HCT116 (cell line): ENCODE measurements at regions not wholly inside any gene's neighbourhood (a gene's known extent, or its start where the extent isn't known, plus 50 kb on each side); places are given as distances from the start of the nearest gene placed in this dataset.

Experiments
- ATAC-seq: fragments of 200-7000 bp; cut with Tn5 transposase; 2 replicates; pipeline ENCODE4 v1.9.1; 2020; ENCODE audit warnings: mild to moderate bottlenecking, moderate library complexity
- BruUV-seq: library from RNA; stranded (reverse); fragments of 400-500 nt; replicated peaks from 2 replicates; lab custom pipeline; 2021; lab: Mats Ljungman, UMichigan
- CTCF ChIA-PET: fragments of 300-600 bp; sonication (Branson Sonifier 250); formaldehyde crosslinking; loops from one replicate; lab custom pipeline; 2021; ENCODE audit warnings: antibody characterized with exemption; lab: Charles Lee
- POLR2A ChIA-PET: fragments of 300-600, 350-600 bp; sonication (Branson Sonifier 250); formaldehyde crosslinking; loops from one replicate; lab custom pipeline; 2021; ENCODE audit warnings: antibody characterized with exemption; lab: Charles Lee
- RAD21 ChIA-PET, 2 experiments: fragments of 300-600 bp; sonication (Branson Sonifier 250); formaldehyde crosslinking; loops; one replicate each; lab custom pipeline; 2023; ENCODE audit warnings: low total read pairs in 2 of 2; ENCODE audit not compliant: uncharacterized antibody in 2 of 2, unreplicated experiment in 2 of 2, low non-redundant PET in 1 of 2; lab: Charles Lee
- DNase-seq: peaks from one replicate; pipeline ENCODE4 v3.0.0-alpha.2; 2010; ENCODE audit warnings: low read depth, low spot score
- H2AFZ ChIP-seq: fragments of 200-600 bp; shearing (Covaris generic), sonication (generic); 2 replicates; pipeline ENCODE4 v1.6.1; 2017; ENCODE audit warnings: low read depth, mixed run types, mixed read lengths, antibody characterized with exemption, low read length; ENCODE audit not compliant: poor library complexity, severe bottlenecking
- H3K27ac ChIP-seq: 2 replicates; pipeline ENCODE4 v1.5.1; 2012; ENCODE audit warnings: low read depth, low read length
- H3K27me3 ChIP-seq: fragments of 200-600 bp; sonication (generic); 2 replicates; pipeline ENCODE4 v1.6.1; 2016; ENCODE audit warnings: mixed run types, low read length, mixed read lengths; ENCODE audit not compliant: insufficient read depth
- H3K36me3 ChIP-seq, 2 experiments: fragments of 200-500 bp in 1 of 2; fragments of 200-600 bp in 1 of 2; sonication (Bioruptor generic) in 1 of 2; sonication (generic) in 1 of 2; 2 replicates each; pipeline versions ENCODE4 v1.5.1 to v1.6.1; 2014 to 2016; ENCODE audit warnings: low read length in 2 of 2, inconsistent platforms in 1 of 2, mixed read lengths in 1 of 2, mixed run types in 1 of 2; ENCODE audit not compliant: insufficient read depth in 2 of 2, control insufficient read depth in 1 of 2
- H3K4me1 ChIP-seq, 2 experiments: fragments of 200-600 bp in 1 of 2; sonication (generic) in 1 of 2; 2 replicates each; pipeline versions ENCODE4 v1.5.1 to v1.6.1; 2012 to 2017; ENCODE audit warnings: low read length in 2 of 2, inconsistent platforms in 1 of 2, mild to moderate bottlenecking in 1 of 2, mixed read lengths in 1 of 2, mixed run types in 1 of 2, moderate library complexity in 1 of 2; ENCODE audit not compliant: insufficient read depth in 2 of 2, control insufficient read depth in 1 of 2
- H3K4me2 ChIP-seq: fragments of 200-600 bp; sonication (generic); 2 replicates; pipeline ENCODE4 v1.6.1; 2017; ENCODE audit warnings: mixed run types, low read length, mixed read lengths
- H3K4me3 ChIP-seq, 2 experiments: fragments of 200-600 bp in 1 of 2; sonication (generic) in 1 of 2; replicated peaks in 1 of 2; 2 replicates each; pipeline ENCODE4 v1.5.1; 2011 to 2016; ENCODE audit warnings: low read length in 2 of 2, control low read depth in 1 of 2, low read depth in 1 of 2, mild to moderate bottlenecking in 1 of 2, mixed read lengths in 1 of 2, mixed run types in 1 of 2
- H3K79me2 ChIP-seq: fragments of 200-600 bp; sonication (generic); 2 replicates; pipeline ENCODE4 v1.6.1; 2017; ENCODE audit warnings: mild to moderate bottlenecking, mixed run types, low read length, moderate library complexity, mixed read lengths; ENCODE audit not compliant: insufficient read depth
- H3K9ac ChIP-seq: fragments of 200-600 bp; sonication (generic); 2 replicates; pipeline ENCODE4 v1.6.1; 2016; ENCODE audit warnings: low read length, mixed read lengths
- H3K9me2 ChIP-seq: fragments of 200-600 bp; sonication (generic), shearing (Covaris generic); 2 replicates; pipeline ENCODE4 v1.6.1; 2017; ENCODE audit warnings: mixed run types, mild to moderate bottlenecking, moderate library complexity; ENCODE audit not compliant: insufficient read depth
- H3K9me3 ChIP-seq, 2 experiments: fragments of 200-500 bp in 1 of 2; fragments of 200-600 bp in 1 of 2; sonication (Bioruptor generic) in 1 of 2; sonication (generic) in 1 of 2; 2 replicates each; pipeline ENCODE4 v1.6.1; 2014 to 2017; ENCODE audit warnings: low read length in 2 of 2, mixed read lengths in 2 of 2, inconsistent platforms in 1 of 2, low read depth in 1 of 2, mild to moderate bottlenecking in 1 of 2, mixed run types in 1 of 2, moderate library complexity in 1 of 2; ENCODE audit not compliant: control insufficient read depth in 1 of 2, insufficient read depth in 1 of 2
- H4K20me1 ChIP-seq: fragments of 200-600 bp; sonication (generic), shearing (Covaris generic); 2 replicates; pipeline ENCODE4 v1.6.1; 2017; ENCODE audit warnings: mixed run types, mild to moderate bottlenecking, moderate library complexity; ENCODE audit not compliant: insufficient read depth
- CBX3 ChIP-seq: IDR thresholded peaks from 2 replicates; pipeline ENCODE4 v1.6.1; 2012; ENCODE audit warnings: low read depth
- CEBPB ChIP-seq: IDR thresholded peaks from 2 replicates; pipeline ENCODE4 v1.6.1; 2012; ENCODE audit warnings: low read depth
- EGR1 ChIP-seq: IDR thresholded peaks from 2 replicates; pipeline ENCODE4 v1.6.1; 2012; ENCODE audit warnings: low read depth
- ELF1 ChIP-seq: IDR thresholded peaks from 2 replicates; pipeline ENCODE4 v1.6.1; 2012; ENCODE audit warnings: low read depth, borderline replicate concordance
- FOSL1 ChIP-seq: IDR thresholded peaks from 2 replicates; pipeline ENCODE4 v1.6.1; 2012; ENCODE audit warnings: low read depth
- JUND ChIP-seq: IDR thresholded peaks from 2 replicates; pipeline ENCODE4 v1.6.1; 2012
- RAD21 ChIP-seq: IDR thresholded peaks from 2 replicates; pipeline ENCODE4 v1.6.1; 2012; ENCODE audit warnings: low read depth, mild to moderate bottlenecking
- SIN3A ChIP-seq: IDR thresholded peaks from 2 replicates; pipeline ENCODE4 v1.6.1; 2012; ENCODE audit warnings: low read depth
- SP1 ChIP-seq: IDR thresholded peaks from 2 replicates; pipeline ENCODE4 v1.6.1; 2012; ENCODE audit warnings: low read depth
- TCF7L2 ChIP-seq: IDR thresholded peaks from 2 replicates; pipeline ENCODE4 v1.7.0; 2011; ENCODE audit warnings: borderline replicate concordance, inconsistent platforms; ENCODE audit not compliant: insufficient read depth, insufficient read length; ENCODE audit errors: extremely low read depth
- ZFX ChIP-seq: fragments of 450-650 bp; IDR thresholded peaks from 2 replicates; pipeline ENCODE4 v1.6.1; 2017
- intact Hi-C: fragments of 100-400 bp; cut with micrococcal nuclease; formaldehyde crosslinking; loops from 2 replicates; pipeline ENCODE4 v1.10.0; 2022
- TF ChIP-seq, protein P1 (sequence below): IDR thresholded peaks from 2 replicates; pipeline ENCODE4 v1.6.1; 2011; ENCODE audit warnings: mild to moderate bottlenecking, low read length, moderate library complexity; ENCODE audit not compliant: insufficient replicate concordance; ENCODE audit errors: extremely low read depth
- TF ChIP-seq, protein P2 (sequence below): IDR thresholded peaks from 2 replicates; pipeline ENCODE4 v1.6.1; 2012

DNA sequence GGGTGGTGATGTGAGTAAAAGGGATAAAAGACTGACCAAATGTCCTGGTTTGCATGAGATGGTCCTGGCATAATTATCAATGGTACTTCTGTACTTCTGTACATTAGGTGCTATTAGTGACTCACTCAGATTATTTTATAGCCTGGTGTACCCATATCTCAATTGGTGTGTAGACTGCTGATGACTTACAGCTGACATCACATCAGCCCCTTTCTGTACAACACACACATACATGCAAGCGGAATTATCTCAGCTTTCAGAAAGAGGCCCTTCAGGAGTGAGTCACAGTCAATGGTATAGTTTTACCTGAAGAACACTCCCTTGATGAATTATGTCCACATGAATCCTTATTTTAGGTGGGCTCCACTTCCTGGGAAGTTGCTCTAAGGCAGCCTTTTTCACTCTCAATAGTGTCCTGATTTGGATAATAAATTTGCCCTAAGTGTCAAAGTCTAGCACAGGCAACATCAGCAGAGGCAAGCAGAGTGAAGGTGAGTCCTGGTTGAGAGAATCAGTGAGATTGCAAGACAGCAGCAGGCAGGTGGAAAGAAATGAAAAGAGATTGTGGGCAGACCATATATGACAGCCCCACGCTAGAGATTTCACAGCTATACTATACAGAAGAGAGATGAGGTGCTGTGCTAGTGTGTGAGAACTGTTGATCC lies 137.0 kb downstream of the ZPLD1 start:
- H3K9me2 ChIP-seq: no peaks in the 10 kb centered on the region
- H3K9ac ChIP-seq: no peak overlapping the region
- H3K27me3 ChIP-seq: no peaks in the 10 kb centered on the region
- no peaks in the 10 kb centered on the region for H4K20me1 ChIP-seq
- H3K36me3 ChIP-seq: no peaks in the 10 kb centered on the region
- H3K4me3 ChIP-seq: no peak overlapping the region
- ATAC-seq (no peak), DNase-seq (no peak)
- no peak overlapping the region for H2AFZ ChIP-seq
- ChIA-PET POLR2A (no interaction called here), RAD21 (no interaction called here), CTCF (no interaction called here)
- no TSS peak for BruUV-seq
- no peak overlapping the region for H3K4me2 ChIP-seq
- no peaks in the 10 kb centered on the region for H3K4me1 ChIP-seq
- no peaks in the 10 kb centered on the region for H3K9me3 ChIP-seq
- H3K79me2 ChIP-seq: no peaks in the 10 kb centered on the region
- no peak overlapping the region for H3K27ac ChIP-seq
- TF ChIP-seq, protein P1, sequence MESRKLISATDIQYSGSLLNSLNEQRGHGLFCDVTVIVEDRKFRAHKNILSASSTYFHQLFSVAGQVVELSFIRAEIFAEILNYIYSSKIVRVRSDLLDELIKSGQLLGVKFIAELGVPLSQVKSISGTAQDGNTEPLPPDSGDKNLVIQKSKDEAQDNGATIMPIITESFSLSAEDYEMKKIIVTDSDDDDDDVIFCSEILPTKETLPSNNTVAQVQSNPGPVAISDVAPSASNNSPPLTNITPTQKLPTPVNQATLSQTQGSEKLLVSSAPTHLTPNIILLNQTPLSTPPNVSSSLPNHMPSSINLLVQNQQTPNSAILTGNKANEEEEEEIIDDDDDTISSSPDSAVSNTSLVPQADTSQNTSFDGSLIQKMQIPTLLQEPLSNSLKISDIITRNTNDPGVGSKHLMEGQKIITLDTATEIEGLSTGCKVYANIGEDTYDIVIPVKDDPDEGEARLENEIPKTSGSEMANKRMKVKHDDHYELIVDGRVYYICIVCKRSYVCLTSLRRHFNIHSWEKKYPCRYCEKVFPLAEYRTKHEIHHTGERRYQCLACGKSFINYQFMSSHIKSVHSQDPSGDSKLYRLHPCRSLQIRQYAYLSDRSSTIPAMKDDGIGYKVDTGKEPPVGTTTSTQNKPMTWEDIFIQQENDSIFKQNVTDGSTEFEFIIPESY: no peak
- TF ChIP-seq, protein P2, sequence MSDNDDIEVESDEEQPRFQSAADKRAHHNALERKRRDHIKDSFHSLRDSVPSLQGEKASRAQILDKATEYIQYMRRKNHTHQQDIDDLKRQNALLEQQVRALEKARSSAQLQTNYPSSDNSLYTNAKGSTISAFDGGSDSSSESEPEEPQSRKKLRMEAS: no peak
- TF ChIP-seq FOSL1 (no peak), SP1 (no peak), CEBPB (no peak), CBX3 (no peak)
- intact Hi-C loops: no loop called here

DNA sequence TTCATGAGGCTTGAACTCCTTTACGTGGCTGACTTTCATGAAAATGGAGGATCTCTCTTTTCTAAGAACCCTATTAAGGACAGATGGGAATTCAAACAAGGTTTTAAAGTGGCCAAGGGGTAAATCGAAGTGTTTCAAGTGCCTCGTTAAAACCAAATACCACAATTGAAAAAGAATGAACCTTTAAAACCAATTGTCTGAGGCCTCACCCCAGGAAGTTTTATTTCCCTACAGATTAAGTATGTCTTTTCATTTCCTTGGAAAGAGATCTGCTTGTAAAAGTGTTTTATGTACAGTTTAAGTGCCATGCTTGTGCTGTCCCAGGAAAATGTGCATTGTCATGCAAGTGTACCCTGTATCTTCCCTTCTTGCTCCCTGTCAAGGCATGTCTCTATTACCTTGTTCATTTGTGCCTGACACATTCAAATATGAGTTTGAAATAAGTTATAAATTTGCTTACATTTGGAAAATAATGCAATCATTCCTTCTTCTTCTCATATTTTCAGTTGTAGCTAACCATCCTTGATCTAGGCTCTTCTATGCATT lies 138.7 kb downstream of the ZPLD1 start:
- Histone ChIP-seq H3K27me3 (no peaks in the 10 kb centered on the region), H3K9me2 (no peaks in the 10 kb centered on the region), H3K4me1 (no peaks in the 10 kb centered on the region), H3K4me3 (no peak overlapping the region), H4K20me1 (no peaks in the 10 kb centered on the region), H3K9me3 (no peaks in the 10 kb centered on the region), H3K79me2 (no peaks in the 10 kb centered on the region), H3K9ac (no peak overlapping the region), H3K36me3 (no peaks in the 10 kb centered on the region), H3K27ac (no peak overlapping the region), H2AFZ (no peak overlapping the region), H3K4me2 (no peak overlapping the region)
- BruUV-seq: no TSS peak
- ATAC-seq (no peak), DNase-seq (no peak)
- CTCF ChIA-PET: no interaction called here
- POLR2A ChIA-PET: no interaction called here
- intact Hi-C loops: no loop called here
- RAD21 ChIA-PET: no interaction called here
- TF ChIP-seq FOSL1 (no peak), ZFX (no peak), RAD21 (no peak), ELF1 (no peak), CBX3 (no peak), TCF7L2 (no peak), SIN3A (no peak), JUND (no peak), EGR1 (no peak)
- TF ChIP-seq, protein P1: no peak
- TF ChIP-seq, protein P2: no peak
